H7 (cell line): ENCODE measurements at regions not wholly inside any gene's neighbourhood (a gene's known extent, or its start where the extent isn't known, plus 50 kb on each side); places are given as distances from the start of the nearest gene placed in this dataset.

Source experiments
- DNase-seq: peaks from one replicate; pipeline ENCODE4 v3.0.0; 2012
- H3K27me3 ChIP-seq: 2 replicates; pipeline ENCODE4 v1.6.0; 2011; ENCODE audit warnings: mild to moderate bottlenecking, low read length; ENCODE audit not compliant: control insufficient read depth, insufficient read depth
- H3K36me3 ChIP-seq: replicated peaks from 2 replicates; pipeline ENCODE4 v1.5.1; 2011; ENCODE audit warnings: low read length; ENCODE audit not compliant: control insufficient read depth, insufficient read depth
- H3K4me3 ChIP-seq: 2 replicates; pipeline ENCODE4 v1.5.1; 2011; ENCODE audit warnings: low read depth, mild to moderate bottlenecking, control low read depth, low read length, moderate library complexity; ENCODE audit not compliant: insufficient read depth

DNA sequence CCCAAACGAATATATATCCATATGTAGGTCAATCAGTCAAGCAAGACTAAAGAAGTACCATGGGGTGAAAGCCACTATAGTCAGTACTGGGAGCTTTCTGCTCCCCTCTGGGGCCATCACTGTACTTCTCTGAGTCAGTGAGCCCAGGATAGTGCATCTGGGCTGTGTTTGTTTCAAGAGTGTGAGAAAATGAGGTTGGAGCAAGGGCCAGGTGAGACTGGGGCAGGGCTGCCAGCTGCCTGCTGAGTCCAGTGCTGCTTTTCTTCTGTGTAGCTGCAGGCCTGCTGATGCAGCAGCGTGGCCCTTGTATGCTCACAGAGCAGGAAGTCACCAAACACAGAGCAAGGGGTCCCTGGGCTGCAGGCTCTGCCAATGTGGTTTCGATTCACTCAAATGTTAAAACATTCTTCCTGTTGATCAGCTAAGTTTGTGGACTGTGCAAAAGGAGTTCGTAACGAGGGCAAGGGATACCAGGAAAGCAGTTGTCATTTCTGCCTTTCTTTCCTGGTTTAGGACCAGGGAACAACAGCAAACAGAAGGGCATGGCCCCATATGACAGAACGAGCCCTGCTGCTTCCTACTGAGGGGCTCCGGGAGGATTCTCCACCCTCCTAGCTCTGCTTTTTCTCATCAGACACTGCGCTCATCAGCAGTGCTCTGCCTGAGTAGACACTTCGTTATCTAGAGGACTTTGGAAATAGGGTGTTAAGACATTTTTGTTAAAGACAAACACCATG is 65.4 kb upstream of the TNS3 start:
- no peaks in the 10 kb centered on the region for H3K27me3 ChIP-seq
- H3K4me3 ChIP-seq = no peak overlapping the region
- H3K36me3 ChIP-seq = no peaks in the 10 kb centered on the region
- DNase-seq = no peak

DNA sequence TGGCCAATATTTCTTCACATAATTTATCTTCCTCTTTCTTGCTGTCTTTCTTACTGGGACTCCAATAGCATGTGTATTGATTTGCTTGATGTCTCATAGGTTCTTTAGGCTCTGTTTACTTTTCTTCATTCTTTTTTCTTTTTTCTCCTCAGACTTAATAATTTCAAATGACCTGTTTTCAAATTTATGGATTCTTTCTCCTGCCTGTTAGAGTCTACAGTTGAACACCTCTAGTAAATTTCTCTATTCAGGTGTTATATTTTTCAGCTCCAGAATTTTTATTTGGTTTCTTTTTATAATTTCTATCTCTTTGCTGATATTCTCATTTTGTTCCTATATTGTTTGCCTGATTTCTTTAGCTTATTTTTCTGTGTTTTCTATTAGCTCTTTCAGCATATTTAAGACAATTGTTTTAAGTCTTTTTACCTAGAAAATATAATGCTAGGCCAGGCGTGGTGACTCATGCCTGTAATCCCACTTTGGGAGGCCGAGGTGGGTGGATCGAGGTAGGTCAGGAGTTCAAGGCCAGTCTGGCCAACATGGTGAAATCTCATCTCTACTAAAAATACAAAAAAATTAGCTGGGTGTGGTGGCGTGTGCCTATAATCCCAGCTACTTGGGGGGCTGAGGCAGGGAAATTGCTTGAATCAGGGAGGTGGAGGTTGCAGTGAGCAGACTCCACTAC is 61.9 kb upstream of the TNS3 start:
- DNase-seq = no peak
- Histone ChIP-seq H3K4me3 (no peak overlapping the region), H3K27me3 (no peaks in the 10 kb centered on the region)

DNA sequence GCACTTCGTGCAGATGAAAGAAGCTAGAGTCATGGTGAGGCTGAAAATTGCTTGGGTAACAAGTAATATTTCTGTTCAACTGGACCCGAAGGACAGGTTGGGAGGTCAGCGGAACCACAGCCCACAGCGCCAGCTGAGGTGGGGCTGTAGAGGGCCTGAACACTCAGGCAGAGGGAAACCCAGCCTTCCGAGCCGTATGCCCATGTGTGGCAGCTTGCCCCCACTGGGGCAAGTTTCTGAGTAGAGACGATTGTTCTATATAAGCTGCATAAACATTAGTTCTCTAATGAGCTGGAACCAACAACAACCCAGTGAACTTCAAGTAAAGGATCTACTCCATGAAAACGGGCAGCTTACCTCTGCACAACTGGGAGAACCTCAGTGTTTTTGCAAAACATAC is 58.4 kb upstream of the TNS3 start:
- H3K27me3 ChIP-seq = no peaks in the 10 kb centered on the region
- no peak overlapping the region for H3K4me3 ChIP-seq
- DNase-seq = no peak
- no peaks in the 10 kb centered on the region for H3K36me3 ChIP-seq

More for the DNA sequence above, 61.9 kb upstream of the TNS3 start:
- H3K36me3 ChIP-seq = no peaks in the 10 kb centered on the region

DNA sequence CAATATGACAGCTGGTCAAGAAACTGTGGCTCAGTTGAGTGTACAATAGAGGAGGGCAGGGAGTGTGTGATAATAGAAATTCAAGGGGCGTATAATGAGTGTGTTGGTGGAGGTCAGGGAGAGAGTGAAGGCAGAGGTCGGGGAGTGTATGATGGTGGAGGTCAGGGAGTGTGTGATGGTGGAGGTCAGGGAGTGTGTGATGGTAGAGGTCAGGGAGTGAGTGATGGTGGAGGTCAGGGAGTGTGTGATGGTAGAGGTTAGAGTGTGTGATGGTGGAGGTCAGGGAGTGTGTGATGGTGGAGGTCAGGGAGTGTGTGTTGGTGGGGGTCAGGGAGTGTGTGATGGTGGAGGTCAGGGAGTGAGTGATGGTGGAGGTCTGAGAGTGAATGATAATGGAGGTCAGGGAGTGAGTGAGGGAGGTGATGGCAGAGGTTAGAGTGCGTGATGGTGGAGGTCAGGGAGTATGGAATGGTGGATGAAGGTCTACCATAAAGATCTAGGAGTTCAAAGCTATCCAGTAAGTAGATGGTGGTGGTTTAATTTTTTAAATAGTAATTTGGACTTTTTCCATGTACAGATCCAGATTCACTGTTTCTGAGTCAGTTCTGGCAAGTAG is 57.7 kb upstream of the TNS3 start:
- Histone ChIP-seq H3K36me3 (no peaks in the 10 kb centered on the region), H3K27me3 (no peaks in the 10 kb centered on the region; the same call in 1 of the 2 replicates), H3K4me3 (no peak overlapping the region)
- no peak for DNase-seq

DNA sequence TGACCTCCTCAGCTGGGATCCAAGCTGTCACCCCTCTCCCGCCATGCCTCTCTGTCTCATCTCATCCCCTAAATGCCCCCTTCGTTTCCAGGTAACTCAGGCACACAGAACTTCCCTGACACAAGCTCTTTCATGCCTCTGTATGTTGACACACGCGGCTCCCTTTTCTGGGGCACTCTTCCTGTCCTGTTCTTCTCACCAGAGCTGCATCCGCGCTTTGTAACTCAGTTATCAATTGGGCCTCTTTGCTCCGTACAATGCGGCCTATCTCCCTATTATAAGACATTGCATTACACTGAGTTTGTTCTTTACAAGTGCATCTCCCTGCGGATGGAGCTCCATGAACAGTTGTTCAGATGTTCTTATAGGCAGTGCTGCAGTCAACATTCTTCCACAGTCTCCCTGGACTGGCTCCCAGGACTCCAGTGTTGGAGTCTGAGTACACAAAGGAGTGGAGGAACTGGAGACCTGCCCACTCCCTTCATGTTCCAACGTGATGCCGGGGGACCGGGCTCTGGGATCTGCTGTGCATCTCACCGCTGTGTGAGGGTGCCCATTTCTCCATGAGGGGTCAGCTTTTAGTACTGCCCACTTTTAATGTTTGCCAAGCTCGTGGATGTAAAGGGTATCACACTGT is 56.9 kb upstream of the TNS3 start:
- H3K36me3 ChIP-seq = no peaks in the 10 kb centered on the region
- H3K27me3 ChIP-seq = no peaks in the 10 kb centered on the region; the same call in 1 of the 2 replicates
- no peak for DNase-seq
- no peak overlapping the region for H3K4me3 ChIP-seq

DNA sequence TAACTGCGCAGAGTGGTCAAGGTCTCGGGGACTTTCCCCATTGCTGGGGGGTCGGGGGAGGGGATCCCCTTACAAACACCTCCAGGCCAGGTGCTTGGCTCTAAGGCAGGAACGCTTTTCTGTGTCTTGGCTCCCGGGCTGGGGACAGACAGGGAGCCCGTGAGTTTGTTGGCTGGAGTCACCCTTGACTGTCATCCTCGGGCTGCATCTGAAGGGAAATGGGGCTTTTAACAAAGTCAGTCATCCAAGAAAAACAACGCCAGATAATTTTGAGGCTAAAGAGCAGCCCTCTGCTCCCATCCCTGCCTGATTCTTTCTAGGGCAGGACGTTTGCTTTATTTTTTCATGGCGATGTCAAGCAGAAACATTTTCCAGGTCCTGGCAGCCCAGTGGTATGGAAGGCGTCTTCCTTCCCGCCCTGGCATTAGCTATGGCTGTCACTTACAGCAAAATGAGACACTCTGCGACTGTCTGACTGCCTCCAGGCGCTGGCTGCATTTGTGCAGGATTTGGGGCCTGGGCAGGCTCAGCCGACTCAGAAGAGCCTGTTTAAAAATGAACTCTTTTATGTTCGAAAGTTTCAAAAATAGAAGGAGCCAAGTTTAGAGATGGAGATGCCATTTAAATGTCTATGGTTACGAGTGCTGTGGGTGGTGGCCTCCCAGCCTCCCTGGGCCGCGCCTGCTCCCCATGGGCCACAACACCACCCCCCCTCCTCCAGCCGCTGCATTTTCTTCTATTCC is 54.7 kb upstream of the TNS3 start:
- Histone ChIP-seq H3K27me3 (no peaks in the 10 kb centered on the region; the same call in 1 of the 2 replicates), H3K36me3 (no peaks in the 10 kb centered on the region), H3K4me3 (no peak overlapping the region)
- no peak for DNase-seq

DNA sequence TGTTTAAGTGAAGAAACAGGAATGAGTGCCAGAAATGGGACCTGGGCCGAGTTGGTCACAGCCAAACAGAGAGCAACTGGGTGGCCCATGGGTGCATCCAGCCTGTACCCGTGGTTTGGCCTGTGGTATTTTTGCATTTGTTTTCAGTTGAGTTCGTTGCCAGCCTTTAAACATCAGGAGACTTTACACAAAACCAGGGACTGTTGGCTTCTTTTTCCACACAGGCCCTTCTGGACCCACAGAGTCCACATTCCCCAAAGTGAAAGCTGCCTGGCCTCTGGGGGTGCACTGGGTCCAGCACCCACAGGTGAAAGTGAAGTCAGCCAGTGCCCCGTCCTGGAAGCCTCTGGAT is 54.1 kb upstream of the TNS3 start:
- Histone ChIP-seq H3K36me3 (no peaks in the 10 kb centered on the region), H3K27me3 (no peaks in the 10 kb centered on the region; the same call in 1 of the 2 replicates), H3K4me3 (no peak overlapping the region)
- DNase-seq = no peak

DNA sequence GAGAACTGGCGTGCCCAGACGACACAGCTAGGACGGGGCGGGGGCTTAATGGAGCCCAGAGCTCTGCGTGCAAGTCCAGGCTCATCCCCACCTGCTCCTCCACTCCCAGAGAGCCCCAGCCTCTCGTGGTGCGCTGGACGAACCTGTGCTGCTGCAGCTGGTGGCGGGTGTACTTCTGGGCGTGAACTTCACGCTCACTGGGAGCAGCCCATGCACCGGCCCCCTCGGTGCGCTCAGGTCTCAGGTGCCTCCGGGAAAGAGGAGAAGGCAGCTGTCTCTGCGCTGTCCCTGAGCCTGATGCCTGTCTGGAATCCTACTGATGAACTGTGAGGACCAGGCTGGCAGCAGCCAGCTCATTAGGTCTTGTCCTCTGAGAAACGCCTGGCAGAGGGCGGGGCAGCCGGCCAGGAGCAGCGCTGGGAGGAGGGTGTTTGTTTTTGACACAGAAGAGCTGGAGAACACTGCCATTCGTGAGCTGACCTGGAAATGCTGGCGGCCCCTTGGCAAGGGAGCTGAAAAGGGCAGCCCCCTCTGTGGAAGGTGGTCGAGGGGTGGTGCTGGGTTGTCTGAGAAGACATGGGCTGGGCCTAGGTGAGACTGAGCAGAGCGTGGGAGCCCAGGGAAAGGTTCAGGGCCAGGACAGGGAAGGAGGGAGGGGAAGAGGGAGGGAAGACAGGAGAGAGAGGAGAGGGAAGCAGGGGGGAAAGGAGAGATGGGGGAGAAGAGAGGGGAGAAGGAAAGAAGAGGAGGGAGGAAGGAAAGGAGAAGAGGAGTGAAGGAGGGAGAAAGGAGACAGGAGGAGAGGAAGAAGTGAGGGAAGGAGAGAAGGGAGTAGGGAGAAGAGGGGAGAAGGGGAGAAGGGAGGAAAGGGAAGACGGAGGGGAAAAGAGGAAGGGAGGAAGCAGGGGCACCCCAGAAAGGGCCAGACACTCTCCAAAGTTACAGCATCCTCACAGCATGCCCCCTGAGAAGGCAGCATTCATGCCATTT is 53.5 kb upstream of the TNS3 start:
- Histone ChIP-seq H3K4me3 (no peak overlapping the region; the same call in 1 of the 2 replicates), H3K36me3 (no peaks in the 10 kb centered on the region), H3K27me3 (no peaks in the 10 kb centered on the region; the same call in 1 of the 2 replicates)
- peak; percentile 78 for DNase-seq

DNA sequence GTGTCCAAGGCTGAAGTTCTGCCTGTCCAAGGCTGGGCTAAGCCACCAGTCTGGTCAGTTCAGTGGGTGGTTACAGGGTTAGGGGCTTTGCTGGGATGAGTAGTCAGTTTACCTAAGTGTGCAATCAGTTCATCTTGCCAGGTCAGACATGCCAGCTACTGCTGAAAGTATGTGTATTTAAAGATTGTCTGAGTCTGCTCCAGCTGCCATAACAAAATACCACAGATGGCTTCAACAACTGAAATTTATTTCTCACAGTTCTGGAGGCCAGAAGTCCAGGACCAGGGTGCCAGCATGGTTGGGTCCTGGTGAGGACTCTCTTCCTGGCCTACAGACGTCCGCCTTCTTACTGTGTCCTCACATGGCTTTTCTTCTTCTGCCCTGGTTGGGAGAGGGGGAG is 52.4 kb upstream of the TNS3 start:
- no peak for DNase-seq
- Histone ChIP-seq H3K27me3 (no peaks in the 10 kb centered on the region; the same call in 1 of the 2 replicates), H3K4me3 (no peak overlapping the region), H3K36me3 (no peaks in the 10 kb centered on the region)

DNA sequence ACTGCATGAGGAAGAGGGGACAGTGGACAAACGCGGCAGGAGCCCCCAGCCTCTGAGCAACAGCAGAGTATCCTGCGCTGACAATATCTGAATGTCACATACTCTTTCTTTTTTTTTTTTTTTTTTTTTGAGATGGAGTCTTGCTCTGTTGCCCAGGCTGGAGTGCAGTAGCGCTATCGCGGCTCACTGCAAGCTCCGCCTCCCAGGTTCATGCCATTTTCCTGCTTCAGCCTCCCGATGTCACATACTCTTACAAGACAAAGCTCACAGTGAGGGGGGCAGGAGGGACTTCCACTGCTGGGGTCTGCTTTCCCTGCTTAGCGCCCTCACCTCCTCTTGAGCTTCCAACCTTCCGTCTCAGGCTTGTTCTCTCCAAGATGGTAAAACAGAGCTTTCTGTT is 51.2 kb upstream of the TNS3 start:
- H3K27me3 ChIP-seq = no peaks in the 10 kb centered on the region; the same call in 1 of the 2 replicates
- no peaks in the 10 kb centered on the region for H3K36me3 ChIP-seq
- no peak overlapping the region for H3K4me3 ChIP-seq
- DNase-seq = no peak
